ENCODE measurements at regions not wholly inside any gene's neighbourhood (a gene's known extent, or its start where the extent isn't known, plus 50 kb on each side); places are given as distances from the start of the nearest gene placed in this dataset.

- no peak for DNase-seq
These were observed 204.8 kb upstream of the RPS6KA3 start for GRCh38 chrX:20471483-20471882.

- DNase-seq, result no peak
These were observed 196.8 kb upstream of the RPS6KA3 start for GRCh38 chrX:20463296-20464075.

GRCh38 chrX:20461576-20461975 is 194.9 kb upstream of the RPS6KA3 start:
- no peak for DNase-seq

- DNase-seq, result no peak
These were observed 194.3 kb upstream of the RPS6KA3 start for GRCh38 chrX:20461002-20461401.

GRCh38 chrX:20459410-20460350 is 193.0 kb upstream of the RPS6KA3 start:
- no peak for DNase-seq

- DNase-seq, result no peak
These were observed 190.3 kb upstream of the RPS6KA3 start for GRCh38 chrX:20456971-20457370.

GRCh38 chrX:20455001-20455400 is 188.3 kb upstream of the RPS6KA3 start:
- DNase-seq, result no peak

- DNase-seq, result no peak
These were observed 187.4 kb upstream of the RPS6KA3 start for GRCh38 chrX:20454117-20454516.

- no peak for DNase-seq
These were observed 185.8 kb upstream of the RPS6KA3 start for GRCh38 chrX:20452487-20452886.

GRCh38 chrX:20451929-20452328 is 185.2 kb upstream of the RPS6KA3 start:
- no peak for DNase-seq

- DNase-seq, result no peak
These were observed 178.4 kb upstream of the RPS6KA3 start for GRCh38 chrX:20445109-20445508.

- DNase-seq, result peak; percentile 78
These were observed 175.9 kb upstream of the RPS6KA3 start for GRCh38 chrX:20442597-20442996.

GRCh38 chrX:20441123-20441522 is 174.4 kb upstream of the RPS6KA3 start:
- no peak for DNase-seq

- DNase-seq, result no peak
These were observed 172.3 kb upstream of the RPS6KA3 start for GRCh38 chrX:20438871-20439526.

- no peak for DNase-seq
These were observed 171.0 kb upstream of the RPS6KA3 start for GRCh38 chrX:20437683-20438082.

GRCh38 chrX:20435913-20436312 is 169.2 kb upstream of the RPS6KA3 start:
- no peak for DNase-seq

GRCh38 chrX:20434986-20435385 is 168.3 kb upstream of the RPS6KA3 start:
- DNase-seq, result peak; percentile 17

- DNase-seq, result no peak
These were observed 166.7 kb upstream of the RPS6KA3 start for GRCh38 chrX:20433388-20433775.

GRCh38 chrX:20432746-20433387 is 166.2 kb upstream of the RPS6KA3 start:
- no peak for DNase-seq

- DNase-seq, result no peak
These were observed 165.3 kb upstream of the RPS6KA3 start for GRCh38 chrX:20432048-20432447.

GRCh38 chrX:20431486-20431885 is 164.8 kb upstream of the RPS6KA3 start:
- no peak for DNase-seq

GRCh38 chrX:20427173-20427770 is 160.6 kb upstream of the RPS6KA3 start:
- DNase-seq, result peak; percentile 2

Data from tongue (tissue), 1 donor.